ENCODE measurements at regions not wholly inside any gene's neighbourhood (a gene's known extent, or its start where the extent isn't known, plus 50 kb on each side); places are given as distances from the start of the nearest gene placed in this dataset.

- no peak for TF ChIP-seq CTCF (optimal IDR thresholded peaks at IDR 0.05 in 1 of 3, IDR thresholded peaks at IDR 0.05 in 1 of 3, conservative IDR thresholded peaks at IDR 0.05 in 1 of 3; ENCODE audit: extremely low read depth in 1 of 3, insufficient read depth in 2 of 3, low read length in 3 of 3)
- TF ChIP-seq EZH2 (IDR thresholded peaks at IDR 0.05; ENCODE audit: low read length): no peak
Measured at GRCh38 chr10:123607386-123607785, 58.8 kb upstream of the GPR26 start.
